ENCODE measurements at regions not wholly inside any gene's neighbourhood (a gene's known extent, or its start where the extent isn't known, plus 50 kb on each side); places are given as distances from the start of the nearest gene placed in this dataset.

- H3K27me3 ChIP-seq, result no peaks in the 10 kb centered on the region
- no peaks in the 10 kb centered on the region for H3K9me3 ChIP-seq
- H3K4me1 ChIP-seq, result no peaks in the 10 kb centered on the region
- DNase-seq (ENCODE audit: extremely low spot score in 2 of 2), result no peak
- intact Hi-C loops (cut with DNase I), result no loop called here
- no peak overlapping the region for H3K4me3 ChIP-seq
- no peak overlapping the region for H3K27ac ChIP-seq
- H3K36me3 ChIP-seq, result no peaks in the 10 kb centered on the region
- no peak for TF ChIP-seq POLR2AphosphoS5 (IDR thresholded peaks at IDR 0.05; ENCODE audit: insufficient read depth in 1 of 2, low read depth in 1 of 2)
- TF ChIP-seq CTCF (IDR thresholded peaks at IDR 0.05), result no peak
Measured at GRCh38 chr4:37082912-37083311, 161.6 kb upstream of the NWD2 start.

DNA sequence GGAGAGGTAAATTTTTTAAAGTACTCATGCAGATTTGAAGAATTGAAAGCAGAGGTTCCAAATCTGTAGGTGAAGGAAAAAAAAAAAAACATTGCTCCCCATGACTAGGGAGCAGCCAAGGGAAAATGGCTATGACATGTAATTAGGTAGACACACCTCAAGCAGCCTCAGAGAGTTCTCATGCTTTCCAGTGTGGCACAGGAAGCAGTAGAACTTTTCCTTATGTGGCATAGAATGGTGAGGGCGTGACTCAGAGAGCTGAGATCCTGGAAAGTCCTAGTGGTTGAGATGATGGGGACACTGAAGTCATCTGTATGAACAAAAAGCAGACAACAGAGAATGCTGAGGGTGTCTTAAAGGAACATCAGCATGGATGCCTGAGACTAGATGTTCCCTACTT is 148.6 kb upstream of the NWD2 start:
- TF ChIP-seq POLR2AphosphoS5 (IDR thresholded peaks at IDR 0.05; ENCODE audit: insufficient read depth in 1 of 2, low read depth in 1 of 2), result no peak
- TF ChIP-seq POLR2A (IDR thresholded peaks at IDR 0.05), result no peak
- no peak for TF ChIP-seq CTCF (IDR thresholded peaks at IDR 0.05)
- no peak overlapping the region for H3K27ac ChIP-seq
- H3K36me3 ChIP-seq, result no peaks in the 10 kb centered on the region
- no peak overlapping the region for H3K4me3 ChIP-seq
- DNase-seq (ENCODE audit: extremely low spot score in 2 of 2), result no peak
- intact Hi-C loops (cut with DNase I), result no loop called here
- no peaks in the 10 kb centered on the region for H3K9me3 ChIP-seq
- no peaks in the 10 kb centered on the region for H3K27me3 ChIP-seq
- no peaks in the 10 kb centered on the region for H3K4me1 ChIP-seq

DNA sequence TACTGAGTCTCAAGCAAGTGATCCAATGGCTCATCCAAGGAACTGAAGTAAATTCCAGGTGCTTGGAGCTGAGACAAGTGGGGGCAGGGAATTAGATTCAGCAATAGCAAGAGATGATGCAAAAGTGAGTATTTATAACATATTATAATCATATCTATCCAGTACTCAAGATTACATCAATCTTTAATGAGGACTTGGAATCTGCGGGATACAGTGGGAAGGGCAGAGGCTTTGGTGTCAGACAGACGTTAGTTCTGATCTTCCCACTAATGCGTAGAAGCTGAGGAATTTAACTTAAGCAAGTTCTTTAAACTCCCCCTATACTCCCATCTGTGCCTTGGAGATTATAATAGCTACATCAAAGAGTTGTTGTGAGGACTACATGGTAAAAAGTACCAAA is 143.4 kb upstream of the NWD2 start:
- Histone ChIP-seq H3K36me3 (no peaks in the 10 kb centered on the region), H3K4me1 (no peaks in the 10 kb centered on the region), H3K9me3 (no peaks in the 10 kb centered on the region), H3K27ac (no peak overlapping the region), H3K4me3 (no peak overlapping the region), H3K27me3 (no peaks in the 10 kb centered on the region)
- no peak for DNase-seq (ENCODE audit: extremely low spot score in 2 of 2)
- TF ChIP-seq POLR2A (IDR thresholded peaks at IDR 0.05) (no peak), CTCF (IDR thresholded peaks at IDR 0.05) (no peak), POLR2AphosphoS5 (IDR thresholded peaks at IDR 0.05; ENCODE audit: insufficient read depth in 1 of 2, low read depth in 1 of 2) (no peak)
- intact Hi-C loops (cut with DNase I), result no loop called here

GRCh38 chr4:37101686-37102085 is 142.9 kb upstream of the NWD2 start:
- Histone ChIP-seq H3K4me3 (no peak overlapping the region), H3K36me3 (no peaks in the 10 kb centered on the region), H3K27me3 (no peaks in the 10 kb centered on the region), H3K9me3 (no peaks in the 10 kb centered on the region), H3K4me1 (no peaks in the 10 kb centered on the region), H3K27ac (no peak overlapping the region)
- no peak for DNase-seq (ENCODE audit: extremely low spot score in 2 of 2)
- intact Hi-C loops (cut with DNase I), result no loop called here
- TF ChIP-seq POLR2AphosphoS5 (IDR thresholded peaks at IDR 0.05; ENCODE audit: insufficient read depth in 1 of 2, low read depth in 1 of 2), result no peak
- TF ChIP-seq POLR2A (IDR thresholded peaks at IDR 0.05), result no peak
- TF ChIP-seq CTCF (IDR thresholded peaks at IDR 0.05), result no peak

- DNase-seq (ENCODE audit: extremely low spot score in 2 of 2), result no peak
- TF ChIP-seq POLR2A (IDR thresholded peaks at IDR 0.05), result no peak
- no peak for TF ChIP-seq POLR2AphosphoS5 (IDR thresholded peaks at IDR 0.05; ENCODE audit: insufficient read depth in 1 of 2, low read depth in 1 of 2)
- no peak for TF ChIP-seq CTCF (IDR thresholded peaks at IDR 0.05)
- Histone ChIP-seq H3K4me1 (no peaks in the 10 kb centered on the region), H3K27ac (no peak overlapping the region), H3K9me3 (no peaks in the 10 kb centered on the region), H3K36me3 (no peaks in the 10 kb centered on the region), H3K4me3 (no peak overlapping the region), H3K27me3 (no peaks in the 10 kb centered on the region)
- intact Hi-C loops (cut with DNase I), result no loop called here
Measured at GRCh38 chr4:37109756-37110155, 134.8 kb upstream of the NWD2 start.
